ENCODE measurements at regions not wholly inside any gene's neighbourhood (a gene's known extent, or its start where the extent isn't known, plus 50 kb on each side); places are given as distances from the start of the nearest gene placed in this dataset.
"Not testable (repeated sequence)": the region's sequence is repeated elsewhere in the genome, so short reads cannot be mapped to it uniquely, and the experiment has no call there.

- DNase-seq (no peak), ATAC-seq (ENCODE audit: low read depth in 2 of 2) (no peak)
- no peaks in the 10 kb centered on the region for H3K36me3 Mint-ChIP-seq
- H3K9me3 Mint-ChIP-seq: peaks cover 0 to 2% (median 0%) of the 10 kb centered on the region in 7 donors
- no peak overlapping the region for H3K27ac Mint-ChIP-seq
- no peak overlapping the region for H3K27ac ChIP-seq (ENCODE audit: insufficient read depth, low read length, poor library complexity, severe bottlenecking)
- H3K9me3 ChIP-seq (ENCODE audit: control insufficient read depth in 2 of 2, low read length in 2 of 2): no peaks in the 10 kb centered on the region
- no peaks in the 10 kb centered on the region for H3K4me1 Mint-ChIP-seq
- no peak overlapping the region for H3K4me3 Mint-ChIP-seq
- no peaks in the 10 kb centered on the region for H3K36me3 ChIP-seq (ENCODE audit: control insufficient read depth, insufficient read depth, low read length)
- H3K27me3 ChIP-seq (ENCODE audit: control insufficient read depth, insufficient read depth, low read length): no peaks in the 10 kb centered on the region
- H3K27me3 Mint-ChIP-seq: no peaks in the 10 kb centered on the region
- no peak overlapping the region for H3K4me3 ChIP-seq (ENCODE audit: low read depth, low read length)
- H3K4me1 ChIP-seq (ENCODE audit: control insufficient read depth, insufficient read depth, low read length, poor library complexity, severe bottlenecking): no peaks in the 10 kb centered on the region
These were observed 168.1 kb upstream of the CTAGE1 start for GRCh38 chr18:22585821-22586220.

- Histone ChIP-seq H3K27ac (ENCODE audit: insufficient read depth, low read length, poor library complexity, severe bottlenecking) (no peak overlapping the region), H3K9me3 (ENCODE audit: control insufficient read depth in 2 of 2, low read length in 2 of 2) (no peaks in the 10 kb centered on the region), H3K36me3 (ENCODE audit: control insufficient read depth, insufficient read depth, low read length) (no peaks in the 10 kb centered on the region), H3K27me3 (ENCODE audit: control insufficient read depth, insufficient read depth, low read length) (no peaks in the 10 kb centered on the region), H3K4me1 (ENCODE audit: control insufficient read depth, insufficient read depth, low read length, poor library complexity, severe bottlenecking) (no peaks in the 10 kb centered on the region), H3K4me3 (ENCODE audit: low read depth, low read length) (no peak overlapping the region)
- Mint-ChIP-seq H3K9me3 (peaks cover 0 to 2% (median 0%) of the 10 kb centered on the region in 7 donors), H3K27me3 (no peaks in the 10 kb centered on the region), H3K4me3 (no peak overlapping the region), H3K4me1 (no peaks in the 10 kb centered on the region), H3K36me3 (no peaks in the 10 kb centered on the region), H3K27ac (peak overlapping the region in 1 of 3 donors; percentile 32)
- ATAC-seq (ENCODE audit: low read depth in 2 of 2) (no peak), DNase-seq (no peak)
These were observed 173.5 kb upstream of the CTAGE1 start for GRCh38 chr18:22591222-22591621.

GRCh38 chr18:22594155-22594690, 176.5 kb upstream of the CTAGE1 start:
- Histone ChIP-seq H3K4me3 (ENCODE audit: low read depth, low read length) (no peak overlapping the region), H3K27ac (ENCODE audit: insufficient read depth, low read length, poor library complexity, severe bottlenecking) (no peak overlapping the region), H3K4me1 (ENCODE audit: control insufficient read depth, insufficient read depth, low read length, poor library complexity, severe bottlenecking) (no peaks in the 10 kb centered on the region), H3K27me3 (ENCODE audit: control insufficient read depth, insufficient read depth, low read length) (no peaks in the 10 kb centered on the region), H3K36me3 (ENCODE audit: control insufficient read depth, insufficient read depth, low read length) (no peaks in the 10 kb centered on the region), H3K9me3 (ENCODE audit: control insufficient read depth in 2 of 2, low read length in 2 of 2) (no peaks in the 10 kb centered on the region)
- Mint-ChIP-seq H3K4me1 (no peaks in the 10 kb centered on the region), H3K27me3 (no peaks in the 10 kb centered on the region), H3K27ac (no peak overlapping the region), H3K4me3 (no peak overlapping the region), H3K36me3 (no peaks in the 10 kb centered on the region), H3K9me3 (peaks cover 0 to 2% (median 0%) of the 10 kb centered on the region in 7 donors)
- no peak for DNase-seq
- ATAC-seq (ENCODE audit: low read depth in 2 of 2): no peak

DNA sequence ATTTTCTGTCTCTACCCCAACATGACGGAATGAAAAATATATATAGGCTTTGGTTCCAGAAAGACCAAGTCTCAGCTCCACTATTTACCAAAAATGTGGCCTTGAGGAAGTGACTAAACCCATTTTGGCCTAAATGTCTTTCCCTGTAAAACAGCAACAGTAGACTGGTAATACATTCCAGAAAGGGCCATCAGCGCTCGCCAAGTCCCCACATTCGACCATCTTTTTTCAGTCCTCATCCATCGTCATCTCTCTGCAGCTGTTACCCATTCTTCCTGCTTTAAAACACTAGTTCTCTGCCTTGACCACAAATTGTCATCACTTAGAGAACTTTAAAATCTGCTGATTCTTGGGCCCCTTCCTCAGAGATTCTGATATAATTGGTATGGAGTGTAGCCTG, 183.8 kb upstream of the CTAGE1 start:
- H3K4me3 Mint-ChIP-seq: no peak overlapping the region
- ATAC-seq (ENCODE audit: low read depth in 2 of 2) (no peak), DNase-seq (no peak)
- no peaks in the 10 kb centered on the region for H3K36me3 ChIP-seq (ENCODE audit: control insufficient read depth, insufficient read depth, low read length)
- peaks cover 0 to 8% (median 1%) of the 10 kb centered on the region in 7 donors for H3K9me3 Mint-ChIP-seq
- no peak overlapping the region for H3K27ac Mint-ChIP-seq
- no peaks in the 10 kb centered on the region for H3K27me3 ChIP-seq (ENCODE audit: control insufficient read depth, insufficient read depth, low read length)
- H3K36me3 Mint-ChIP-seq: no peaks in the 10 kb centered on the region
- no peaks in the 10 kb centered on the region for H3K4me1 Mint-ChIP-seq
- H3K9me3 ChIP-seq (ENCODE audit: control insufficient read depth in 2 of 2, low read length in 2 of 2): no peaks in the 10 kb centered on the region
- H3K27me3 Mint-ChIP-seq: no peaks in the 10 kb centered on the region
- H3K4me1 ChIP-seq (ENCODE audit: control insufficient read depth, insufficient read depth, low read length, poor library complexity, severe bottlenecking): no peaks in the 10 kb centered on the region
- H3K27ac ChIP-seq (ENCODE audit: insufficient read depth, low read length, poor library complexity, severe bottlenecking): no peak overlapping the region
- no peak overlapping the region for H3K4me3 ChIP-seq (ENCODE audit: low read depth, low read length)

DNA sequence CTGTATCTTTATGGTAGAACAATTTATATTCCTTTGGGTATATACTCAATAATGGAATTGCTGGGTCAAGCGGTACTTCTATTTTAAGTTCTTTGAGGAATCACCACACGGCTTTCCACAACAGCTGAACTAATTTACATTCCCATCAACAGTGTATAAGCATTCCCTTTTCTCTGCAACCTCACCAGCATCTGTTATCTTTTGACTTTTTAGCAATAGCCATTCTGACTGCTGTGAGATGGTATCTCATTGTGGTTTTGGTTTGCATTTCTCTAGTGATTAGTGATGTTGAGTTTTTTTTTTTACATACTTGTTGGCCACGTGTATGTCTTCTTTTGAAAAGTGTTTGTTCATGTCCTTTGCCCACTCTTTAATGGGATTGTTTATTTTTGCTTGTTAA, 184.7 kb upstream of the CTAGE1 start:
- not testable (repeated sequence) for H3K4me3 Mint-ChIP-seq; H3K27ac ChIP-seq (ENCODE audit: insufficient read depth, low read length, poor library complexity, severe bottlenecking); H3K36me3 Mint-ChIP-seq; ATAC-seq (ENCODE audit: low read depth in 2 of 2); H3K27me3 Mint-ChIP-seq; H3K4me1 Mint-ChIP-seq; H3K4me3 ChIP-seq (ENCODE audit: low read depth, low read length); H3K27ac Mint-ChIP-seq; H3K36me3 ChIP-seq (ENCODE audit: control insufficient read depth, insufficient read depth, low read length); H3K4me1 ChIP-seq (ENCODE audit: control insufficient read depth, insufficient read depth, low read length, poor library complexity, severe bottlenecking); H3K27me3 ChIP-seq (ENCODE audit: control insufficient read depth, insufficient read depth, low read length); DNase-seq; H3K9me3 ChIP-seq (ENCODE audit: control insufficient read depth in 2 of 2, low read length in 2 of 2); H3K9me3 Mint-ChIP-seq

DNA sequence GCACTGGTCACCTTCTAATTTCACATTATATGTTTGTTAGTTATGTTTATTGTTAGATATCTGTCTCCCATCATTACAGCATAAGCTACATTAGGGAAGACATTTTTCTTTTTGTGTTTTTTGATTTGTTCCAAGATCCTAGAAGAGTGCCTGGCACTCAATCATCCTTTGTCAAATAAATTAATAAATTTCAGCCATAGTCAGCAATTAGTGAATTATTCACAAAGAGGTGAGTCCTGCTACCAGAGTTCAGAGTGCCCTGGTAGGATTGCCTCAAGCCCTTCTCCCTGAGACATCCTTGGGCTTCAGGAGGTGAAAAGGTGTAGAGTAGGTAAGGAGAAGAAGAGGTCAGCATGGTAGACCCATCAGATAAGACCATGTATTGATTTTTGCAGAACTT, 186.2 kb upstream of the CTAGE1 start:
- H3K4me3 ChIP-seq (ENCODE audit: low read depth, low read length): no peak overlapping the region
- no peak overlapping the region for H3K27ac ChIP-seq (ENCODE audit: insufficient read depth, low read length, poor library complexity, severe bottlenecking)
- no peak overlapping the region for H3K4me3 Mint-ChIP-seq
- H3K27me3 Mint-ChIP-seq: peaks cover 4% of the 10 kb centered on the region
- no peaks in the 10 kb centered on the region for H3K4me1 Mint-ChIP-seq
- no peaks in the 10 kb centered on the region for H3K27me3 ChIP-seq (ENCODE audit: control insufficient read depth, insufficient read depth, low read length)
- no peaks in the 10 kb centered on the region for H3K4me1 ChIP-seq (ENCODE audit: control insufficient read depth, insufficient read depth, low read length, poor library complexity, severe bottlenecking)
- DNase-seq (no peak), ATAC-seq (ENCODE audit: low read depth in 2 of 2) (no peak)
- no peak overlapping the region for H3K27ac Mint-ChIP-seq
- no peaks in the 10 kb centered on the region for H3K36me3 ChIP-seq (ENCODE audit: control insufficient read depth, insufficient read depth, low read length)
- peaks cover 0 to 8% (median 2%) of the 10 kb centered on the region in 7 donors for H3K9me3 Mint-ChIP-seq
- no peaks in the 10 kb centered on the region for H3K36me3 Mint-ChIP-seq
- H3K9me3 ChIP-seq (ENCODE audit: control insufficient read depth in 2 of 2, low read length in 2 of 2): no peaks in the 10 kb centered on the region

- H3K27me3 ChIP-seq (ENCODE audit: control insufficient read depth, insufficient read depth, low read length): no peaks in the 10 kb centered on the region
- H3K4me3 ChIP-seq (ENCODE audit: low read depth, low read length): no peak overlapping the region
- H3K27me3 Mint-ChIP-seq: peaks cover 4% of the 10 kb centered on the region
- H3K4me3 Mint-ChIP-seq: no peak overlapping the region
- H3K4me1 Mint-ChIP-seq: no peaks in the 10 kb centered on the region
- ATAC-seq (ENCODE audit: low read depth in 2 of 2) (no peak), DNase-seq (no peak)
- no peak overlapping the region for H3K27ac ChIP-seq (ENCODE audit: insufficient read depth, low read length, poor library complexity, severe bottlenecking)
- no peak overlapping the region for H3K27ac Mint-ChIP-seq
- H3K36me3 Mint-ChIP-seq: no peaks in the 10 kb centered on the region
- H3K36me3 ChIP-seq (ENCODE audit: control insufficient read depth, insufficient read depth, low read length): no peaks in the 10 kb centered on the region
- peaks cover 0 to 8% (median 0%) of the 10 kb centered on the region in 7 donors for H3K9me3 Mint-ChIP-seq
- no peaks in the 10 kb centered on the region for H3K4me1 ChIP-seq (ENCODE audit: control insufficient read depth, insufficient read depth, low read length, poor library complexity, severe bottlenecking)
- H3K9me3 ChIP-seq (ENCODE audit: control insufficient read depth in 2 of 2, low read length in 2 of 2): no peaks in the 10 kb centered on the region
These were observed 186.8 kb upstream of the CTAGE1 start for GRCh38 chr18:22604390-22604985.

DNA sequence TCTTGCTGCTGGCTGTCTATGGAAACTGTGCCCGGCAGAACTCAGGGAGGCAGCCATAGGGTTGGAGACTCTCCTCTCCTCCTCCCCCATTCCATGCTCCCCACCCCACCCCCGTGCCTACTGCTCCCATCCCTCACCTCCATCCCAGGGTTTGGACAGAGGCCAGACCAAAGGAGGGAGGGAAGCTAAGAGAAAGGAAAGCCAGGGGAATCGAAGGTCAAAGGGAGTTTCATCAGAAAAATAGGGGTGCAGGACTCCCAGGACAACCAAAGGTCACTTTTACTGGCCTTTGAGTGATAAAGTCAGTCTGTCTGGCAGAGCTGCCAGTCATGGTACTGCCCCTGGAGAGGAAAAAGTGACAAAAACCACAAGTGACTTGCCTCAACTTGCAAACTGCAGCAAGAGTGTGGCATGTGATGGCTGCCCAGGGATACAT, 187.3 kb upstream of the CTAGE1 start:
- peaks cover 4% of the 10 kb centered on the region for H3K27me3 Mint-ChIP-seq
- ATAC-seq (ENCODE audit: low read depth in 2 of 2) (no peak), DNase-seq (no peak)
- H3K36me3 Mint-ChIP-seq: no peaks in the 10 kb centered on the region
- no peaks in the 10 kb centered on the region for H3K4me1 Mint-ChIP-seq
- Histone ChIP-seq H3K27me3 (ENCODE audit: control insufficient read depth, insufficient read depth, low read length) (no peaks in the 10 kb centered on the region), H3K27ac (ENCODE audit: insufficient read depth, low read length, poor library complexity, severe bottlenecking) (no peak overlapping the region), H3K36me3 (ENCODE audit: control insufficient read depth, insufficient read depth, low read length) (no peaks in the 10 kb centered on the region), H3K4me3 (ENCODE audit: low read depth, low read length) (no peak overlapping the region), H3K4me1 (ENCODE audit: control insufficient read depth, insufficient read depth, low read length, poor library complexity, severe bottlenecking) (no peaks in the 10 kb centered on the region), H3K9me3 (ENCODE audit: control insufficient read depth in 2 of 2, low read length in 2 of 2) (no peaks in the 10 kb centered on the region)
- no peak overlapping the region for H3K4me3 Mint-ChIP-seq
- peaks cover 0 to 8% (median 0%) of the 10 kb centered on the region in 7 donors for H3K9me3 Mint-ChIP-seq
- no peak overlapping the region for H3K27ac Mint-ChIP-seq
